ENCODE measurements at regions not wholly inside any gene's neighbourhood (a gene's known extent, or its start where the extent isn't known, plus 50 kb on each side); places are given as distances from the start of the nearest gene placed in this dataset.

GRCh38 chr6:144647971-144648651 lies 363.0 kb downstream of the UTRN start:
- no peak for DNase-seq (ENCODE audit: low read depth)
- no peak for TF ChIP-seq CTCF (IDR thresholded peaks at IDR 0.05; ENCODE audit: insufficient read depth, low read length)
- no peak overlapping the region for H3K4me3 ChIP-seq (ENCODE audit: low read depth, low read length)

- DNase-seq (ENCODE audit: low read depth): no peak
- no peak overlapping the region for H3K4me3 ChIP-seq (ENCODE audit: low read depth, low read length)
- no peak for TF ChIP-seq CTCF (IDR thresholded peaks at IDR 0.05; ENCODE audit: insufficient read depth, low read length)
Observed at GRCh38 chr6:144649085-144649484, 363.9 kb downstream of the UTRN start.

GRCh38 chr6:144651234-144651633 lies 366.1 kb downstream of the UTRN start:
- no peak overlapping the region for H3K4me3 ChIP-seq (ENCODE audit: low read depth, low read length)

GRCh38 chr6:144652292-144652891 lies 367.3 kb downstream of the UTRN start:
- TF ChIP-seq CTCF (IDR thresholded peaks at IDR 0.05; ENCODE audit: insufficient read depth, low read length): no peak
- H3K4me3 ChIP-seq (ENCODE audit: low read depth, low read length): no peak overlapping the region
- DNase-seq (ENCODE audit: low read depth): no peak

More at GRCh38 chr6:144651234-144651633, 366.1 kb downstream of the UTRN start:
- no peak for TF ChIP-seq CTCF (IDR thresholded peaks at IDR 0.05; ENCODE audit: insufficient read depth, low read length)
- no peak for DNase-seq (ENCODE audit: low read depth)

GRCh38 chr6:144653885-144654505 lies 368.9 kb downstream of the UTRN start:
- no peak overlapping the region for H3K4me3 ChIP-seq (ENCODE audit: low read depth, low read length)
- no peak for TF ChIP-seq CTCF (IDR thresholded peaks at IDR 0.05; ENCODE audit: insufficient read depth, low read length)
- DNase-seq (ENCODE audit: low read depth): no peak

GRCh38 chr6:144654506-144654905 lies 369.4 kb downstream of the UTRN start:
- TF ChIP-seq CTCF (IDR thresholded peaks at IDR 0.05; ENCODE audit: insufficient read depth, low read length): no peak
- DNase-seq (ENCODE audit: low read depth): no peak
- H3K4me3 ChIP-seq (ENCODE audit: low read depth, low read length): no peak overlapping the region

All from fibroblast of the aortic adventitia (primary cell).